ENCODE measurements at regions not wholly inside any gene's neighbourhood (a gene's known extent, or its start where the extent isn't known, plus 50 kb on each side); places are given as distances from the start of the nearest gene placed in this dataset.

GRCh38 chr2:192814376-192814775, 619.6 kb upstream of the TMEFF2 start:
- DNase-seq (ENCODE audit: low spot score in 2 of 2) = no peak
- WGBS = 72% methylated on average over 1 of the region's 1 CpG
- no peak for TF ChIP-seq POLR2AphosphoS5 (IDR thresholded peaks at IDR 0.05)
- no peak for TF ChIP-seq POLR2A (IDR thresholded peaks at IDR 0.05)
- TF ChIP-seq, protein P1, sequence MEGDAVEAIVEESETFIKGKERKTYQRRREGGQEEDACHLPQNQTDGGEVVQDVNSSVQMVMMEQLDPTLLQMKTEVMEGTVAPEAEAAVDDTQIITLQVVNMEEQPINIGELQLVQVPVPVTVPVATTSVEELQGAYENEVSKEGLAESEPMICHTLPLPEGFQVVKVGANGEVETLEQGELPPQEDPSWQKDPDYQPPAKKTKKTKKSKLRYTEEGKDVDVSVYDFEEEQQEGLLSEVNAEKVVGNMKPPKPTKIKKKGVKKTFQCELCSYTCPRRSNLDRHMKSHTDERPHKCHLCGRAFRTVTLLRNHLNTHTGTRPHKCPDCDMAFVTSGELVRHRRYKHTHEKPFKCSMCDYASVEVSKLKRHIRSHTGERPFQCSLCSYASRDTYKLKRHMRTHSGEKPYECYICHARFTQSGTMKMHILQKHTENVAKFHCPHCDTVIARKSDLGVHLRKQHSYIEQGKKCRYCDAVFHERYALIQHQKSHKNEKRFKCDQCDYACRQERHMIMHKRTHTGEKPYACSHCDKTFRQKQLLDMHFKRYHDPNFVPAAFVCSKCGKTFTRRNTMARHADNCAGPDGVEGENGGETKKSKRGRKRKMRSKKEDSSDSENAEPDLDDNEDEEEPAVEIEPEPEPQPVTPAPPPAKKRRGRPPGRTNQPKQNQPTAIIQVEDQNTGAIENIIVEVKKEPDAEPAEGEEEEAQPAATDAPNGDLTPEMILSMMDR (IDR thresholded peaks at IDR 0.05) = no peak
- Histone ChIP-seq H3K9me3 (no peaks in the 10 kb centered on the region), H3K4me1 (no peaks in the 10 kb centered on the region), H3K4me3 (no peak overlapping the region), H3K36me3 (no peaks in the 10 kb centered on the region), H3K27ac (no peak overlapping the region), H3K27me3 (no peaks in the 10 kb centered on the region)

DNA sequence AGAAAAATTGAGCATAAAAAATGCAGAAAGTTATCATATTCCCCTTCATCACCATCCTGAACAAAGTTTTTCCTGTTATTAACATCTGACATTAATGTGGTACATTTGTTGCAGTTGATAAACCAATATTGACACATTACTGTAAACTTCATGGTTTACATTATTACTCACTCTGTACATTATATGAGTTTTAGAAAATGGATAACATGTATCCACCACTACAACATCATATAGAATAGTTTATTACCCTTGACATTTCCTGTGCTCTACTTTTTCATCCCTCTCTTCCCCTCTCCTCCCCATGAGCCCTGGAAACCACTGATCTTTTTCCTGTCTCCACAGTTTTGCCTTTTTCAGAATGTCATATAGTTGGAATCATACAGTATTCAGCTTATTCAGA, 618.6 kb upstream of the TMEFF2 start:
- H3K27ac ChIP-seq = no peak overlapping the region
- no peaks in the 10 kb centered on the region for H3K4me1 ChIP-seq
- no peak overlapping the region for H3K4me3 ChIP-seq
- DNase-seq (ENCODE audit: low spot score in 2 of 2) = no peak
- H3K9me3 ChIP-seq = no peaks in the 10 kb centered on the region
- no peaks in the 10 kb centered on the region for H3K36me3 ChIP-seq
- H3K27me3 ChIP-seq = no peaks in the 10 kb centered on the region
- no peak for TF ChIP-seq POLR2A (IDR thresholded peaks at IDR 0.05)
- TF ChIP-seq, protein P1 (IDR thresholded peaks at IDR 0.05) = no peak
- TF ChIP-seq EP300 (IDR thresholded peaks at IDR 0.05) = no peak
- TF ChIP-seq POLR2AphosphoS5 (IDR thresholded peaks at IDR 0.05) = no peak

DNA sequence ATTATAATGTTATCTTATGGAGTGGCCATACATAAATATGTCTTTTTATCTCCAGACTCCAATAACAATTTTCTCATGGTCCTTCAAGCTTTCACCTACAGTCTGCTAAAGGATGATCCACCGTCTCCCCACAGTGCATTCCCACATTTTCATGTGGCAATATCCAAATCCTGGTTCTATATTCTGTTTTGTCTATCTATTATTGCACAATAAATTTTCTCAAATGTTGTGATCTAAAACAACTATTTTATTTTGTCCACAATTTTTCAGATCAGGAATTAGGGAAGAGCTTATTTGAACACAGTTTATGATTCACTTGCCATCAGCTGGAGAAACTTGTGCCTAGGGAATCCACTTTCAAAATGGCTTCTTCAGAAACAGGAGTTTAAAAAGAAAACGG, 614.4 kb upstream of the TMEFF2 start:
- H3K27ac ChIP-seq = no peak overlapping the region
- H3K36me3 ChIP-seq = no peaks in the 10 kb centered on the region
- H3K4me3 ChIP-seq = no peak overlapping the region
- DNase-seq (ENCODE audit: low spot score in 2 of 2) = no peak
- no peaks in the 10 kb centered on the region for H3K27me3 ChIP-seq
- TF ChIP-seq POLR2AphosphoS5 (IDR thresholded peaks at IDR 0.05) = no peak
- TF ChIP-seq EP300 (IDR thresholded peaks at IDR 0.05) = no peak
- TF ChIP-seq, protein P1 (IDR thresholded peaks at IDR 0.05) = no peak
- TF ChIP-seq POLR2A (IDR thresholded peaks at IDR 0.05) = no peak
- H3K9me3 ChIP-seq = peaks cover 5% of the 10 kb centered on the region
- H3K4me1 ChIP-seq = no peaks in the 10 kb centered on the region
- 80% methylated on average over 2 of the region's 2 CpGs for WGBS

DNA sequence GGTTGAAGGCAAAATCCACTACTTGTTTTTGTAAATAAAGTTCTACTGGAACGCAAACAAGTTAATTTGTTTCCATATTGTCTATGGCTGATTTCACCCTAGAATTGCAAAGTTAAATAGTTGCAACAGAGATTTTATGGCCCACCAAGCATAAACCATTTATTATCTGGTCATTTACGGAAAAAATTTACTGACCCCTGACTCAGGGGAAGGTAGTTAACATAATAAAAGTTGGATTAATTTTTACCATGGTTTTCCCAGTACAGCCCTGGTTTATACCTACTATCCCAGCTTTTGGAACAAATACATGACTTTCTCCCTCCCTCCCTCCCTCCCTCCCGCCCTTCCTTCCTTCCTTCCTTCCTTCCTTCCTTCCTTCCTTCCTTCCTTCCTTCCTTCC, 588.9 kb upstream of the TMEFF2 start:
- WGBS = 85% methylated on average over 3 of the region's 3 CpGs
- TF ChIP-seq POLR2AphosphoS5 (IDR thresholded peaks at IDR 0.05) = no peak
- TF ChIP-seq EP300 (IDR thresholded peaks at IDR 0.05) = no peak
- TF ChIP-seq POLR2A (IDR thresholded peaks at IDR 0.05) = no peak
- TF ChIP-seq, protein P1 (IDR thresholded peaks at IDR 0.05) = no peak
- no peaks in the 10 kb centered on the region for H3K4me1 ChIP-seq

GRCh38 chr2:192775459-192776262, 580.9 kb upstream of the TMEFF2 start:
- no peak for DNase-seq (ENCODE audit: low spot score in 2 of 2)
- Histone ChIP-seq H3K4me1 (no peaks in the 10 kb centered on the region), H3K4me3 (no peak overlapping the region), H3K9me3 (peaks cover 6% of the 10 kb centered on the region), H3K27me3 (no peaks in the 10 kb centered on the region), H3K36me3 (no peaks in the 10 kb centered on the region), H3K27ac (no peak overlapping the region)
- WGBS = 73% methylated on average over 6 of the region's 6 CpGs
- TF ChIP-seq, protein P1 (IDR thresholded peaks at IDR 0.05) = no peak
- no peak for TF ChIP-seq EP300 (IDR thresholded peaks at IDR 0.05)
- no peak for TF ChIP-seq POLR2AphosphoS5 (IDR thresholded peaks at IDR 0.05)
- no peak for TF ChIP-seq POLR2A (IDR thresholded peaks at IDR 0.05)

More for the DNA sequence above, 588.9 kb upstream of the TMEFF2 start:
- H3K9me3 ChIP-seq = peaks cover 3% of the 10 kb centered on the region
- H3K4me3 ChIP-seq = no peak overlapping the region
- no peaks in the 10 kb centered on the region for H3K36me3 ChIP-seq
- DNase-seq (ENCODE audit: low spot score in 2 of 2) = no peak
- no peaks in the 10 kb centered on the region for H3K27me3 ChIP-seq
- no peak overlapping the region for H3K27ac ChIP-seq

Measured in suprapubic skin (tissue), 4 donors.